HCT116 (cell line): ENCODE measurements at regions not wholly inside any gene's neighbourhood (a gene's known extent, or its start where the extent isn't known, plus 50 kb on each side); places are given as distances from the start of the nearest gene placed in this dataset.

Experiments
- ATAC-seq: fragments of 200-7000 bp; cut with Tn5 transposase; 2 replicates; pipeline ENCODE4 v1.9.1; 2020; ENCODE audit warnings: mild to moderate bottlenecking, moderate library complexity
- BruUV-seq: library from RNA; stranded (reverse); fragments of 400-500 nt; replicated peaks from 2 replicates; lab custom pipeline; 2021; lab: Mats Ljungman, UMichigan
- CTCF ChIA-PET: fragments of 300-600 bp; sonication (Branson Sonifier 250); formaldehyde crosslinking; loops from one replicate; lab custom pipeline; 2021; ENCODE audit warnings: antibody characterized with exemption; lab: Charles Lee
- POLR2A ChIA-PET: fragments of 300-600, 350-600 bp; sonication (Branson Sonifier 250); formaldehyde crosslinking; loops from one replicate; lab custom pipeline; 2021; ENCODE audit warnings: antibody characterized with exemption; lab: Charles Lee
- RAD21 ChIA-PET, 2 experiments: fragments of 300-600 bp; sonication (Branson Sonifier 250); formaldehyde crosslinking; loops; one replicate each; lab custom pipeline; 2023; ENCODE audit warnings: low total read pairs in 2 of 2; ENCODE audit not compliant: uncharacterized antibody in 2 of 2, unreplicated experiment in 2 of 2, low non-redundant PET in 1 of 2; lab: Charles Lee
- DNase-seq: peaks from one replicate; pipeline ENCODE4 v3.0.0-alpha.2; 2010; ENCODE audit warnings: low read depth, low spot score
- H2AFZ ChIP-seq: fragments of 200-600 bp; shearing (Covaris generic), sonication (generic); 2 replicates; pipeline ENCODE4 v1.6.1; 2017; ENCODE audit warnings: low read depth, mixed run types, mixed read lengths, antibody characterized with exemption, low read length; ENCODE audit not compliant: poor library complexity, severe bottlenecking
- H3K27ac ChIP-seq: 2 replicates; pipeline ENCODE4 v1.5.1; 2012; ENCODE audit warnings: low read depth, low read length
- H3K27me3 ChIP-seq: fragments of 200-600 bp; sonication (generic); 2 replicates; pipeline ENCODE4 v1.6.1; 2016; ENCODE audit warnings: mixed run types, low read length, mixed read lengths; ENCODE audit not compliant: insufficient read depth
- H3K36me3 ChIP-seq, 2 experiments: fragments of 200-500 bp in 1 of 2; fragments of 200-600 bp in 1 of 2; sonication (Bioruptor generic) in 1 of 2; sonication (generic) in 1 of 2; 2 replicates each; pipeline versions ENCODE4 v1.5.1 to v1.6.1; 2014 to 2016; ENCODE audit warnings: low read length in 2 of 2, inconsistent platforms in 1 of 2, mixed read lengths in 1 of 2, mixed run types in 1 of 2; ENCODE audit not compliant: insufficient read depth in 2 of 2, control insufficient read depth in 1 of 2
- H3K4me1 ChIP-seq, 2 experiments: fragments of 200-600 bp in 1 of 2; sonication (generic) in 1 of 2; 2 replicates each; pipeline versions ENCODE4 v1.5.1 to v1.6.1; 2012 to 2017; ENCODE audit warnings: low read length in 2 of 2, inconsistent platforms in 1 of 2, mild to moderate bottlenecking in 1 of 2, mixed read lengths in 1 of 2, mixed run types in 1 of 2, moderate library complexity in 1 of 2; ENCODE audit not compliant: insufficient read depth in 2 of 2, control insufficient read depth in 1 of 2
- H3K4me2 ChIP-seq: fragments of 200-600 bp; sonication (generic); 2 replicates; pipeline ENCODE4 v1.6.1; 2017; ENCODE audit warnings: mixed run types, low read length, mixed read lengths
- H3K4me3 ChIP-seq, 2 experiments: fragments of 200-600 bp in 1 of 2; sonication (generic) in 1 of 2; replicated peaks in 1 of 2; 2 replicates each; pipeline ENCODE4 v1.5.1; 2011 to 2016; ENCODE audit warnings: low read length in 2 of 2, control low read depth in 1 of 2, low read depth in 1 of 2, mild to moderate bottlenecking in 1 of 2, mixed read lengths in 1 of 2, mixed run types in 1 of 2
- H3K79me2 ChIP-seq: fragments of 200-600 bp; sonication (generic); 2 replicates; pipeline ENCODE4 v1.6.1; 2017; ENCODE audit warnings: mild to moderate bottlenecking, mixed run types, low read length, moderate library complexity, mixed read lengths; ENCODE audit not compliant: insufficient read depth
- H3K9ac ChIP-seq: fragments of 200-600 bp; sonication (generic); 2 replicates; pipeline ENCODE4 v1.6.1; 2016; ENCODE audit warnings: low read length, mixed read lengths
- H3K9me2 ChIP-seq: fragments of 200-600 bp; sonication (generic), shearing (Covaris generic); 2 replicates; pipeline ENCODE4 v1.6.1; 2017; ENCODE audit warnings: mixed run types, mild to moderate bottlenecking, moderate library complexity; ENCODE audit not compliant: insufficient read depth
- H3K9me3 ChIP-seq, 2 experiments: fragments of 200-500 bp in 1 of 2; fragments of 200-600 bp in 1 of 2; sonication (Bioruptor generic) in 1 of 2; sonication (generic) in 1 of 2; 2 replicates each; pipeline ENCODE4 v1.6.1; 2014 to 2017; ENCODE audit warnings: low read length in 2 of 2, mixed read lengths in 2 of 2, inconsistent platforms in 1 of 2, low read depth in 1 of 2, mild to moderate bottlenecking in 1 of 2, mixed run types in 1 of 2, moderate library complexity in 1 of 2; ENCODE audit not compliant: control insufficient read depth in 1 of 2, insufficient read depth in 1 of 2
- H4K20me1 ChIP-seq: fragments of 200-600 bp; sonication (generic), shearing (Covaris generic); 2 replicates; pipeline ENCODE4 v1.6.1; 2017; ENCODE audit warnings: mixed run types, mild to moderate bottlenecking, moderate library complexity; ENCODE audit not compliant: insufficient read depth
- CBX3 ChIP-seq: IDR thresholded peaks from 2 replicates; pipeline ENCODE4 v1.6.1; 2012; ENCODE audit warnings: low read depth
- CEBPB ChIP-seq: IDR thresholded peaks from 2 replicates; pipeline ENCODE4 v1.6.1; 2012; ENCODE audit warnings: low read depth
- EGR1 ChIP-seq: IDR thresholded peaks from 2 replicates; pipeline ENCODE4 v1.6.1; 2012; ENCODE audit warnings: low read depth
- ELF1 ChIP-seq: IDR thresholded peaks from 2 replicates; pipeline ENCODE4 v1.6.1; 2012; ENCODE audit warnings: low read depth, borderline replicate concordance
- EZH2 ChIP-seq: fragments of 200-600 bp; sonication (generic); IDR thresholded peaks from 2 replicates; pipeline ENCODE4 v1.6.1; 2017; ENCODE audit warnings: antibody characterized with exemption, mixed run types
- EZH2phosphoT487 ChIP-seq: fragments of 200-600 bp; IDR thresholded peaks from 2 replicates; pipeline ENCODE4 v1.6.1; 2018; ENCODE audit warnings: antibody characterized with exemption, borderline replicate concordance
- FOSL1 ChIP-seq: IDR thresholded peaks from 2 replicates; pipeline ENCODE4 v1.6.1; 2012; ENCODE audit warnings: low read depth
- POLR2AphosphoS5 ChIP-seq: IDR thresholded peaks from 2 replicates; pipeline ENCODE4 v1.6.1; 2011; ENCODE audit warnings: mild to moderate bottlenecking, low read depth, low read length, moderate library complexity
- RAD21 ChIP-seq: IDR thresholded peaks from 2 replicates; pipeline ENCODE4 v1.6.1; 2012; ENCODE audit warnings: low read depth, mild to moderate bottlenecking
- SIN3A ChIP-seq: IDR thresholded peaks from 2 replicates; pipeline ENCODE4 v1.6.1; 2012; ENCODE audit warnings: low read depth
- SRF ChIP-seq: IDR thresholded peaks from 2 replicates; pipeline ENCODE4 v1.6.1; 2012; ENCODE audit warnings: low read depth
- TCF7L2 ChIP-seq: IDR thresholded peaks from 2 replicates; pipeline ENCODE4 v1.7.0; 2011; ENCODE audit warnings: borderline replicate concordance, inconsistent platforms; ENCODE audit not compliant: insufficient read depth, insufficient read length; ENCODE audit errors: extremely low read depth
- YY1 ChIP-seq: IDR thresholded peaks from 2 replicates; pipeline ENCODE4 v1.6.1; 2011; ENCODE audit warnings: low read length, low read depth, moderate library complexity, mild to moderate bottlenecking; ENCODE audit not compliant: insufficient replicate concordance; ENCODE audit errors: extremely low read depth
- ZFX ChIP-seq: fragments of 450-650 bp; IDR thresholded peaks from 2 replicates; pipeline ENCODE4 v1.6.1; 2017
- ZNF274 ChIP-seq: fragments of 200-500 bp; sonication (Bioruptor generic); IDR thresholded peaks from 2 replicates; pipeline ENCODE4 v1.6.1; 2014; ENCODE audit warnings: mild to moderate bottlenecking, low read depth, low read length, inconsistent platforms
- intact Hi-C: fragments of 100-400 bp; cut with micrococcal nuclease; formaldehyde crosslinking; loops from 2 replicates; pipeline ENCODE4 v1.10.0; 2022
- TF ChIP-seq, protein P1 (sequence below): IDR thresholded peaks from 2 replicates; pipeline ENCODE4 v1.6.1; 2012
- TF ChIP-seq, protein P2 (sequence below): IDR thresholded peaks from 2 replicates; pipeline ENCODE4 v1.6.1; 2011; ENCODE audit warnings: mild to moderate bottlenecking, low read length, moderate library complexity; ENCODE audit not compliant: insufficient replicate concordance; ENCODE audit errors: extremely low read depth
- TF ChIP-seq, protein P3 (sequence below): IDR thresholded peaks from 2 replicates; pipeline ENCODE4 v1.6.1; 2012; ENCODE audit warnings: low read depth
- TF ChIP-seq, protein P4 (sequence below), 3 experiments: fragments of 200-600 bp in 1 of 3; sonication (generic) in 1 of 3; IDR thresholded peaks in 2 of 3; conservative IDR thresholded peaks in 1 of 3; 2 replicates each; pipeline ENCODE4 v1.5.1; 2012 to 2017; ENCODE audit warnings: low read depth in 2 of 3, low read length in 2 of 3, antibody characterized with exemption in 1 of 3, borderline replicate concordance in 1 of 3, control low read depth in 1 of 3, mild to moderate bottlenecking in 1 of 3, mixed read lengths in 1 of 3, mixed run types in 1 of 3, moderate library complexity in 1 of 3; ENCODE audit not compliant: insufficient read depth in 1 of 3
- TF ChIP-seq, protein P5 (sequence below): IDR thresholded peaks from 2 replicates; pipeline ENCODE4 v1.6.1; 2012

DNA sequence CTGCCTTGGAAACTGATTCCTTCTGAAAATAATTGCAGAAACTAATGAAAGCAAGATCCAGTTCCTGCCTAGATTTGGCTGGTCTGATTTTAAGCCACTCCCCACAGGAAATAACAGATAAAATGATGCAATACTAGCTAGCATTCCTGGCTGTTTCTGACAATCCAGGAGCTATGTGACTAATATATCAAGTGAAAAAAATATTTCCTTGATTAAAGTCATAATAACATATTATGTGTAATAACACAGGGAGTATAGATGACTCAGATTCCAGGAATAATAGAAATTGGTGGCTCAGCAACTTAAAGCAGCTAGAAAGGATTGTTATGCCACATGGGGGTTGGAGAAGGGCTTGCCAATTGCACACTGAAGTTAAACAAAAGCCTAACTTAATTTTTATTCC is 182.7 kb upstream of the SALL4 start:
- H4K20me1 ChIP-seq: no peaks in the 10 kb centered on the region
- DNase-seq: peak; percentile 72
- CTCF ChIA-PET: interaction anchor here (1.9 to 2.2 kb wide), 2 partner anchors 19 to 185 kb away, joined by 5 to 6 read pairs; no protein-coding TSS in a partner anchor
- no peaks in the 10 kb centered on the region for H3K36me3 ChIP-seq
- no peaks in the 10 kb centered on the region for H3K9me2 ChIP-seq
- RAD21 ChIA-PET: interaction anchor here in 1 of 2 experiments (0.6 kb wide), 1 partner anchor 37 kb away, joined by 3 read pairs; no protein-coding TSS in a partner anchor
- no peaks in the 10 kb centered on the region for H3K79me2 ChIP-seq
- POLR2A ChIA-PET: interaction anchor here (0.8 to 1.1 kb wide), 3 partner anchors 19 to 949 kb away, joined by 3 to 4 read pairs (median 3); no protein-coding TSS in a partner anchor
- peak; percentile 76 for ATAC-seq
- no peaks in the 10 kb centered on the region for H3K27me3 ChIP-seq
- H3K4me3 ChIP-seq: no peak overlapping the region
- no TSS peak for BruUV-seq
- intact Hi-C loops: no loop called here
- peak overlapping the region; percentile 19 for H3K9ac ChIP-seq
- H3K4me2 ChIP-seq: peak overlapping the region; percentile 49
- H2AFZ ChIP-seq: peak overlapping the region; percentile 91
- peak overlapping the region; percentile 62 for H3K27ac ChIP-seq
- H3K9me3 ChIP-seq: no peaks in the 10 kb centered on the region
- peaks cover 15 to 19% of the 10 kb centered on the region in 2 experiments for H3K4me1 ChIP-seq
- TF ChIP-seq FOSL1 (peak; percentile 75), RAD21 (peak; percentile 13; the same call in 1 of the 2 replicates), ELF1 (no peak), EZH2phosphoT487 (no peak), CEBPB (peak; percentile 98), EZH2 (no peak), SRF (no peak), SIN3A (0 out of 2 replicates have a peak, but pooled peaks have one; percentile 51), YY1 (no peak), POLR2AphosphoS5 (peak; percentile 36; the same call in 1 of the 2 replicates), TCF7L2 (no peak), CBX3 (peak; percentile 46; the same call in 1 of the 2 replicates), EGR1 (no peak), ZFX (no peak), ZNF274 (no peak)
- TF ChIP-seq, protein P1, sequence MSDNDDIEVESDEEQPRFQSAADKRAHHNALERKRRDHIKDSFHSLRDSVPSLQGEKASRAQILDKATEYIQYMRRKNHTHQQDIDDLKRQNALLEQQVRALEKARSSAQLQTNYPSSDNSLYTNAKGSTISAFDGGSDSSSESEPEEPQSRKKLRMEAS: no peak; the same call in 1 of the 2 replicates
- TF ChIP-seq, protein P2, sequence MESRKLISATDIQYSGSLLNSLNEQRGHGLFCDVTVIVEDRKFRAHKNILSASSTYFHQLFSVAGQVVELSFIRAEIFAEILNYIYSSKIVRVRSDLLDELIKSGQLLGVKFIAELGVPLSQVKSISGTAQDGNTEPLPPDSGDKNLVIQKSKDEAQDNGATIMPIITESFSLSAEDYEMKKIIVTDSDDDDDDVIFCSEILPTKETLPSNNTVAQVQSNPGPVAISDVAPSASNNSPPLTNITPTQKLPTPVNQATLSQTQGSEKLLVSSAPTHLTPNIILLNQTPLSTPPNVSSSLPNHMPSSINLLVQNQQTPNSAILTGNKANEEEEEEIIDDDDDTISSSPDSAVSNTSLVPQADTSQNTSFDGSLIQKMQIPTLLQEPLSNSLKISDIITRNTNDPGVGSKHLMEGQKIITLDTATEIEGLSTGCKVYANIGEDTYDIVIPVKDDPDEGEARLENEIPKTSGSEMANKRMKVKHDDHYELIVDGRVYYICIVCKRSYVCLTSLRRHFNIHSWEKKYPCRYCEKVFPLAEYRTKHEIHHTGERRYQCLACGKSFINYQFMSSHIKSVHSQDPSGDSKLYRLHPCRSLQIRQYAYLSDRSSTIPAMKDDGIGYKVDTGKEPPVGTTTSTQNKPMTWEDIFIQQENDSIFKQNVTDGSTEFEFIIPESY: no peak
- TF ChIP-seq, protein P3, sequence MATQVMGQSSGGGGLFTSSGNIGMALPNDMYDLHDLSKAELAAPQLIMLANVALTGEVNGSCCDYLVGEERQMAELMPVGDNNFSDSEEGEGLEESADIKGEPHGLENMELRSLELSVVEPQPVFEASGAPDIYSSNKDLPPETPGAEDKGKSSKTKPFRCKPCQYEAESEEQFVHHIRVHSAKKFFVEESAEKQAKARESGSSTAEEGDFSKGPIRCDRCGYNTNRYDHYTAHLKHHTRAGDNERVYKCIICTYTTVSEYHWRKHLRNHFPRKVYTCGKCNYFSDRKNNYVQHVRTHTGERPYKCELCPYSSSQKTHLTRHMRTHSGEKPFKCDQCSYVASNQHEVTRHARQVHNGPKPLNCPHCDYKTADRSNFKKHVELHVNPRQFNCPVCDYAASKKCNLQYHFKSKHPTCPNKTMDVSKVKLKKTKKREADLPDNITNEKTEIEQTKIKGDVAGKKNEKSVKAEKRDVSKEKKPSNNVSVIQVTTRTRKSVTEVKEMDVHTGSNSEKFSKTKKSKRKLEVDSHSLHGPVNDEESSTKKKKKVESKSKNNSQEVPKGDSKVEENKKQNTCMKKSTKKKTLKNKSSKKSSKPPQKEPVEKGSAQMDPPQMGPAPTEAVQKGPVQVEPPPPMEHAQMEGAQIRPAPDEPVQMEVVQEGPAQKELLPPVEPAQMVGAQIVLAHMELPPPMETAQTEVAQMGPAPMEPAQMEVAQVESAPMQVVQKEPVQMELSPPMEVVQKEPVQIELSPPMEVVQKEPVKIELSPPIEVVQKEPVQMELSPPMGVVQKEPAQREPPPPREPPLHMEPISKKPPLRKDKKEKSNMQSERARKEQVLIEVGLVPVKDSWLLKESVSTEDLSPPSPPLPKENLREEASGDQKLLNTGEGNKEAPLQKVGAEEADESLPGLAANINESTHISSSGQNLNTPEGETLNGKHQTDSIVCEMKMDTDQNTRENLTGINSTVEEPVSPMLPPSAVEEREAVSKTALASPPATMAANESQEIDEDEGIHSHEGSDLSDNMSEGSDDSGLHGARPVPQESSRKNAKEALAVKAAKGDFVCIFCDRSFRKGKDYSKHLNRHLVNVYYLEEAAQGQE: no peak
- TF ChIP-seq, protein P4, sequence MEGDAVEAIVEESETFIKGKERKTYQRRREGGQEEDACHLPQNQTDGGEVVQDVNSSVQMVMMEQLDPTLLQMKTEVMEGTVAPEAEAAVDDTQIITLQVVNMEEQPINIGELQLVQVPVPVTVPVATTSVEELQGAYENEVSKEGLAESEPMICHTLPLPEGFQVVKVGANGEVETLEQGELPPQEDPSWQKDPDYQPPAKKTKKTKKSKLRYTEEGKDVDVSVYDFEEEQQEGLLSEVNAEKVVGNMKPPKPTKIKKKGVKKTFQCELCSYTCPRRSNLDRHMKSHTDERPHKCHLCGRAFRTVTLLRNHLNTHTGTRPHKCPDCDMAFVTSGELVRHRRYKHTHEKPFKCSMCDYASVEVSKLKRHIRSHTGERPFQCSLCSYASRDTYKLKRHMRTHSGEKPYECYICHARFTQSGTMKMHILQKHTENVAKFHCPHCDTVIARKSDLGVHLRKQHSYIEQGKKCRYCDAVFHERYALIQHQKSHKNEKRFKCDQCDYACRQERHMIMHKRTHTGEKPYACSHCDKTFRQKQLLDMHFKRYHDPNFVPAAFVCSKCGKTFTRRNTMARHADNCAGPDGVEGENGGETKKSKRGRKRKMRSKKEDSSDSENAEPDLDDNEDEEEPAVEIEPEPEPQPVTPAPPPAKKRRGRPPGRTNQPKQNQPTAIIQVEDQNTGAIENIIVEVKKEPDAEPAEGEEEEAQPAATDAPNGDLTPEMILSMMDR (IDR thresholded peaks at IDR 0.05 in 2 of 3, conservative IDR thresholded peaks at IDR 0.05 in 1 of 3; ENCODE audit: borderline replicate concordance in 1 of 3, insufficient read depth in 1 of 3, low read depth in 2 of 3, low read length in 2 of 3): no peak
- TF ChIP-seq, protein P5, sequence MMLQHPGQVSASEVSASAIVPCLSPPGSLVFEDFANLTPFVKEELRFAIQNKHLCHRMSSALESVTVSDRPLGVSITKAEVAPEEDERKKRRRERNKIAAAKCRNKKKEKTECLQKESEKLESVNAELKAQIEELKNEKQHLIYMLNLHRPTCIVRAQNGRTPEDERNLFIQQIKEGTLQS: peak; percentile 94
